ENCODE measurements at regions not wholly inside any gene's neighbourhood (a gene's known extent, or its start where the extent isn't known, plus 50 kb on each side); places are given as distances from the start of the nearest gene placed in this dataset.

DNA sequence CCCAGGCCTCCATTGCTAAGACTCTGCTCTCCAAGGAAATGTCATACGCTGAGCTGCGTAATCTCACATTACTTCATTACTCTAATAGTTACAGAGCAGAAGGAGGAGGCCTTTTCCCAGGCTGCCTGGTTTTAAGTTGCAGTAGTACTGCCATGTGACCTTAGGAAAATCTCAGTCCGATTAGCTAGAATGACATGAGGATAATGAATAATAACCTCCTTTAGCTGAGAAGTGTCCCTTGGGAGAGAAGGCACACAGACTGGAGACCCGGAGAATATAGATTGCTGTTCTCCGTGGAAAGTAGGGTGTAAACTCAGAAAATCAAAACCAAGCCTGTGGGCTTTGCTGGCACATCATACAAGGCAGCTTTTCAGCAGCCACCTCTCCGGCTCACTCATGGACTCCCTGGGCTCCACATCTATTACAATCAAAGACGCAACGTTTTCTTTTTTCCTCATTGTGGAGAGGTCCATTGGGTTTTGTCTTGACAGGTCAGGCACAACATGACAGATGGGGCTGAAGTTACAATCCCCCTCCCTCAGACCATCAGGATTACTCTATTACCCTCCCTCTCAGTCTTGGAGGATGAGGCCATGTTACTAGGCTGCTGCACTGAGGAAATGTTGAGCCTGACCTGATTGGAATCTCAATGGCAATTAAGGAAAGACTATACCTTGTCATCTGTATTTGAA is 134.8 kb upstream of the MB21D2 start (continued):
- TF ChIP-seq, protein P1, sequence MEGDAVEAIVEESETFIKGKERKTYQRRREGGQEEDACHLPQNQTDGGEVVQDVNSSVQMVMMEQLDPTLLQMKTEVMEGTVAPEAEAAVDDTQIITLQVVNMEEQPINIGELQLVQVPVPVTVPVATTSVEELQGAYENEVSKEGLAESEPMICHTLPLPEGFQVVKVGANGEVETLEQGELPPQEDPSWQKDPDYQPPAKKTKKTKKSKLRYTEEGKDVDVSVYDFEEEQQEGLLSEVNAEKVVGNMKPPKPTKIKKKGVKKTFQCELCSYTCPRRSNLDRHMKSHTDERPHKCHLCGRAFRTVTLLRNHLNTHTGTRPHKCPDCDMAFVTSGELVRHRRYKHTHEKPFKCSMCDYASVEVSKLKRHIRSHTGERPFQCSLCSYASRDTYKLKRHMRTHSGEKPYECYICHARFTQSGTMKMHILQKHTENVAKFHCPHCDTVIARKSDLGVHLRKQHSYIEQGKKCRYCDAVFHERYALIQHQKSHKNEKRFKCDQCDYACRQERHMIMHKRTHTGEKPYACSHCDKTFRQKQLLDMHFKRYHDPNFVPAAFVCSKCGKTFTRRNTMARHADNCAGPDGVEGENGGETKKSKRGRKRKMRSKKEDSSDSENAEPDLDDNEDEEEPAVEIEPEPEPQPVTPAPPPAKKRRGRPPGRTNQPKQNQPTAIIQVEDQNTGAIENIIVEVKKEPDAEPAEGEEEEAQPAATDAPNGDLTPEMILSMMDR (conservative IDR thresholded peaks at IDR 0.05; ENCODE audit: low read depth in 2 of 2) = no peak
- TF ChIP-seq POLR2AphosphoS5 (IDR thresholded peaks at IDR 0.05; ENCODE audit: low read depth) = no peak
- TF ChIP-seq, protein P2, sequence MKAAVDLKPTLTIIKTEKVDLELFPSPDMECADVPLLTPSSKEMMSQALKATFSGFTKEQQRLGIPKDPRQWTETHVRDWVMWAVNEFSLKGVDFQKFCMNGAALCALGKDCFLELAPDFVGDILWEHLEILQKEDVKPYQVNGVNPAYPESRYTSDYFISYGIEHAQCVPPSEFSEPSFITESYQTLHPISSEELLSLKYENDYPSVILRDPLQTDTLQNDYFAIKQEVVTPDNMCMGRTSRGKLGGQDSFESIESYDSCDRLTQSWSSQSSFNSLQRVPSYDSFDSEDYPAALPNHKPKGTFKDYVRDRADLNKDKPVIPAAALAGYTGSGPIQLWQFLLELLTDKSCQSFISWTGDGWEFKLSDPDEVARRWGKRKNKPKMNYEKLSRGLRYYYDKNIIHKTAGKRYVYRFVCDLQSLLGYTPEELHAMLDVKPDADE (IDR thresholded peaks at IDR 0.05) = no peak

DNA sequence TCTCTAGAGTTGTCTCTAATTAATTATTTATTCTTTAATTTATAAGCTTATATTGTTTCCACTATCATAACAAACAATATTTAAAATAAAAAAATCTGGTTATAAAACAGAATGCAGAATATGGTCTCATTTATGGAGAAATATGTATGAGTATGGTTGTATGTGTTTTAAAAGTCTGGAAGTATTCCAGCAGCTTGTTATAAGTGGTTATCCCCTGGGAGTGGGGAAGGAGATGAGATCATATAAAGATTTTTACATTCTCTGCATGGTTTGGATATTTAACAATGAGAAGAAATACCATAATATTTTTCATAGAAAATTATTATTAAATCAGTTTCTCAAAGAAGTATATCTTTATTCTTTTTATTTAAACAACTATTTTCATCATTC is 135.4 kb upstream of the MB21D2 start:
- H3K9me2 ChIP-seq (ENCODE audit: insufficient read depth) = no peaks in the 10 kb centered on the region
- H3K79me2 ChIP-seq (replicated peaks; ENCODE audit: insufficient read depth) = no peaks in the 10 kb centered on the region
- no peak overlapping the region for H3K4me3 Mint-ChIP-seq
- H2AFZ ChIP-seq = no peak overlapping the region
- no peak overlapping the region for H3K4me2 ChIP-seq
- H3K4me1 ChIP-seq (ENCODE audit: insufficient read depth) = peaks cover 9% of the 10 kb centered on the region
- peaks cover 6% of the 10 kb centered on the region; the same call in 2 of the 3 replicates for H3K4me1 Mint-ChIP-seq
- H3F3A ChIP-seq (replicated peaks; ENCODE audit: low read depth) = no peaks in the 10 kb centered on the region
- DNase-seq (ENCODE audit: low spot score) (no peak), ATAC-seq (no peak)
- no peaks in the 10 kb centered on the region for H3K27me3 ChIP-seq (ENCODE audit: insufficient read depth)
- H3K27ac ChIP-seq (ENCODE audit: low read depth) = no peak overlapping the region
- H4K20me1 ChIP-seq (replicated peaks; ENCODE audit: insufficient read depth) = no peaks in the 10 kb centered on the region
- H3K27me3 Mint-ChIP-seq (ENCODE audit: insufficient read depth, low read depth, poor library complexity) = no peaks in the 10 kb centered on the region
- H3K9me3 Mint-ChIP-seq = no peaks in the 10 kb centered on the region
- H3K27ac Mint-ChIP-seq = no peak overlapping the region
- no peak overlapping the region for H3K4me3 ChIP-seq
- H3K36me3 Mint-ChIP-seq (ENCODE audit: low read depth) = no peaks in the 10 kb centered on the region
- no peaks in the 10 kb centered on the region; the same call in 1 of the 2 replicates for H3K36me3 ChIP-seq (ENCODE audit: insufficient read depth)
- TF ChIP-seq POLR2AphosphoS5 (IDR thresholded peaks at IDR 0.05; ENCODE audit: low read depth) (no peak), STAT1 (IDR thresholded peaks at IDR 0.05; ENCODE audit: unreplicated experiment) (no peak), ZNF114 (CRISPR knock-in tag; IDR thresholded peaks at IDR 0.05) (no peak), EZH2 (IDR thresholded peaks at IDR 0.05; ENCODE audit: low read depth, unreplicated experiment) (no peak), ZNF331 (CRISPR knock-in tag; IDR thresholded peaks at IDR 0.05; ENCODE audit: low read depth) (no peak), JUNB (IDR thresholded peaks at IDR 0.05; ENCODE audit: unreplicated experiment) (no peak), NANOG (IDR thresholded peaks at IDR 0.05; ENCODE audit: borderline replicate concordance) (no peak), EZH2phosphoT487 (IDR thresholded peaks at IDR 0.05; ENCODE audit: unreplicated experiment) (no peak), CREB1 (CRISPR knock-in tag; IDR thresholded peaks at IDR 0.05; ENCODE audit: low read depth) (no peak)
- TF ChIP-seq, protein P2 (IDR thresholded peaks at IDR 0.05) = no peak
- TF ChIP-seq, protein P3, sequence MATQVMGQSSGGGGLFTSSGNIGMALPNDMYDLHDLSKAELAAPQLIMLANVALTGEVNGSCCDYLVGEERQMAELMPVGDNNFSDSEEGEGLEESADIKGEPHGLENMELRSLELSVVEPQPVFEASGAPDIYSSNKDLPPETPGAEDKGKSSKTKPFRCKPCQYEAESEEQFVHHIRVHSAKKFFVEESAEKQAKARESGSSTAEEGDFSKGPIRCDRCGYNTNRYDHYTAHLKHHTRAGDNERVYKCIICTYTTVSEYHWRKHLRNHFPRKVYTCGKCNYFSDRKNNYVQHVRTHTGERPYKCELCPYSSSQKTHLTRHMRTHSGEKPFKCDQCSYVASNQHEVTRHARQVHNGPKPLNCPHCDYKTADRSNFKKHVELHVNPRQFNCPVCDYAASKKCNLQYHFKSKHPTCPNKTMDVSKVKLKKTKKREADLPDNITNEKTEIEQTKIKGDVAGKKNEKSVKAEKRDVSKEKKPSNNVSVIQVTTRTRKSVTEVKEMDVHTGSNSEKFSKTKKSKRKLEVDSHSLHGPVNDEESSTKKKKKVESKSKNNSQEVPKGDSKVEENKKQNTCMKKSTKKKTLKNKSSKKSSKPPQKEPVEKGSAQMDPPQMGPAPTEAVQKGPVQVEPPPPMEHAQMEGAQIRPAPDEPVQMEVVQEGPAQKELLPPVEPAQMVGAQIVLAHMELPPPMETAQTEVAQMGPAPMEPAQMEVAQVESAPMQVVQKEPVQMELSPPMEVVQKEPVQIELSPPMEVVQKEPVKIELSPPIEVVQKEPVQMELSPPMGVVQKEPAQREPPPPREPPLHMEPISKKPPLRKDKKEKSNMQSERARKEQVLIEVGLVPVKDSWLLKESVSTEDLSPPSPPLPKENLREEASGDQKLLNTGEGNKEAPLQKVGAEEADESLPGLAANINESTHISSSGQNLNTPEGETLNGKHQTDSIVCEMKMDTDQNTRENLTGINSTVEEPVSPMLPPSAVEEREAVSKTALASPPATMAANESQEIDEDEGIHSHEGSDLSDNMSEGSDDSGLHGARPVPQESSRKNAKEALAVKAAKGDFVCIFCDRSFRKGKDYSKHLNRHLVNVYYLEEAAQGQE (IDR thresholded peaks at IDR 0.05; ENCODE audit: unreplicated experiment) = no peak
- TF ChIP-seq, protein P1 (conservative IDR thresholded peaks at IDR 0.05; ENCODE audit: low read depth in 2 of 2) = no peak
